NCI-H1436 (cell line): ENCODE measurements at regions not wholly inside any gene's neighbourhood (a gene's known extent, or its start where the extent isn't known, plus 50 kb on each side); places are given as distances from the start of the nearest gene placed in this dataset.
"Not testable (repeated sequence)": the region's sequence is repeated elsewhere in the genome, so short reads cannot be mapped to it uniquely, and the experiment has no call there.

Experiments
- DNase-seq: peaks from one replicate; lab custom pipeline; 2025; lab: John Stamatoyannopoulos, UW

DNA sequence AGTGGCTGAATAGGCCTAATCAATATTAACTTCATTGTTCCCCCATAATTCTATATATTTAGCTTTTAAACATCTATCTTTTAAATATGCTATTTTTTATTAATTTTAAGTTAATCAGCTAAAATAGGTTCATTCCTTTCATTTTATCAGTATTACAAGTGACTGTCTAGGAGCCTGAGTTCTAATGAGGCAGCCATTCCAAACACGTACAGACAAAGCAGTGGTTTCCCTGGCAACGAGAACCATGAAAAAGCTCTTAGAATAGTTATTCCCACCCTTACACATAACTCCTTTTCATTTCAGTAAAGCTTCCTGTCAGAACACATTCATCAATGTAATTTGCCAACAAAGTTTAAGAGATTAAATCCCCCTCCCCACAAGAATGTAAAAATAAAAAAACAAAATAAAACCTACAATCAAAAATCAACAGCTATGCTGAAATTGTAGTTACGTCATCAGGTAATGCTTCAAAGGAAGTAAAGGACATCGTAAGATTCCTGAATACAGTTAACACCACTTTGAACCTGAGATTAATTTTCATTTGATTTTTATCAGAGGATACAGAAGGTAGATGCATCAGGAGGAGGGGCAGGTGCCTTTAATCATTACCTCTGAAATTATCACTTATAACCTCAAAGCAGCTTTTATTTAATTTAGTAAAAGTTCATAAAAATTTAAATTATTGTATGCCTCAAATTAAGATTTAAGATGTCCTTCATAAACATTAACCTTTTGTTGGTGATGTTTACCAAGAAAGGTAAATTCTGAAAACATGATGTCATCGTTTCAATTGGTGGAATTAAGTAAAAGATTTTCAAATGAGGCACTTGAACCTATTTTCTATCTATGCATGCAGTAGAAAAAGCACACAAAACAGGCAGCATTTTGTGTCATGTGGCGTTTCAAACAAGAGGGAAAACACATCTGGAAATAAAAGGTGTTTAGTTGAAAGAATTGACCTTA lies 967.2 kb upstream of the FOXG1 start:
- not testable (repeated sequence) for DNase-seq

DNA sequence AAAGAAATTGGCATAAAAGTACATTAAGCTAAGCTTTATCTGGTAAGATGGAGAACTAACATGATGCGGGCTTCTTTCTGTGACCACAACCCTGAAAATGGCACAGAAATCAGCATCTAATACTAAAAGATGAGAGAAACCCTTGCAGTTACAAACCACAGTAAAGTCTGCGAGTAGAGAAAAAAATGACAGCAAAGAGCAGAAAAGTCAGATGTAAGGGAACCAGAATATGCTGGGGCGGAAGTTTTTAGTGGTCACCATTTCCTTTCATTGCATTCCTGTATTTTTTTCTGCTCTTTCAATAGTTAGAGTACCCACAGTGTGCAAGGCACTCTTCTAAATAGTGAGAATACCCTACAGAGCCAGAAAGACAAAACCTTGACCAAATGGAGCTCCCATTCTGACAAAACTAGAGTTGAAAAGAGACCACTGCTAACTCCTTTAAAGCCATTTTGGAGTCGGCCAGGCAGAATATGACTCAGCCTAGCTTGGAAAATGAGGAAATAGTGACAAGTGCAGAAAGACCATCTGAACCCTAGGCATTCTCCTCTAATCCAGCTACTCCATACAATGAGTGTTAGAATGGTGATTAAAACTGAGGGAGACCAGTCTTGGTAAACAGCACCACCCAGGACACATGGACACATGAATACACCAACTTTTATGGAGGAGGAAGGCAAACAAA lies 948.7 kb upstream of the FOXG1 start:
- DNase-seq, result not testable (repeated sequence)

DNA sequence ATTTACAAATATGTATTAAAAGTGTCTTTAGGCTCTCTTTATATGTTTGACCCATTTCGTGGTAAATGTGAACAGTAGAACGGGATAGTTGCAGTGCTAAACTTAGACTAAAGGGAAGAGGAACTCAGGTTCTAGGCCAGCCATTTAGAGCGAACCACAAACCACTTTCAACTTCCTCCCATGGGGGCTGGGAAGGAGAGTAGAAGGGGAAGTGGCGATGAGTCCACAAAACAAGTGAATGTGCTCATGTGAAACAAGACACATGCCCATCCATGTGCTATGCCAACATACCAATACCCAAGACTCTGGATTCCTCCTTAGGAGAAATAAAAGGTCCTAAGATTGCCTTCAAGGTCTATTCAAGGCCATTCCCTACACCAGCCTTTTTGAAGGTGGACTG lies 940.4 kb upstream of the FOXG1 start:
- not testable (repeated sequence) for DNase-seq

DNA sequence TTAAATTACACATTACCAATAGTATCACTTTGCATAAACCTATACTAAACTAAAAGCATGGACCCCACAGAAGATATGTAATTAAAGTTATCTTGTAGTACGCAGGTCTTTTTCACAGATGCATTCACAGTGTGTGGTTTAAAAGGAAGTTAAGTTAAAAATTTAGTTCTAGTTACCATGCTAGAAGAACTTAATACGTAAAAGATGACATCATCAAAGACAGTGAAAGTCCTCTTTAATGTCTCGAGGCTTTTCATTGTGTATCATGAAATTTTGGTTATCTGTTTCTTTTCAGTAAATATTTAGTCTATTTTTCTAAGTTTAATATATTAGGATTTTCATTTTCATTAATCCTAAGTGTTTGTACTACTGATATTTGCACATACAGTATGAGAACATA lies 934.6 kb upstream of the FOXG1 start:
- DNase-seq, result not testable (repeated sequence)

DNA sequence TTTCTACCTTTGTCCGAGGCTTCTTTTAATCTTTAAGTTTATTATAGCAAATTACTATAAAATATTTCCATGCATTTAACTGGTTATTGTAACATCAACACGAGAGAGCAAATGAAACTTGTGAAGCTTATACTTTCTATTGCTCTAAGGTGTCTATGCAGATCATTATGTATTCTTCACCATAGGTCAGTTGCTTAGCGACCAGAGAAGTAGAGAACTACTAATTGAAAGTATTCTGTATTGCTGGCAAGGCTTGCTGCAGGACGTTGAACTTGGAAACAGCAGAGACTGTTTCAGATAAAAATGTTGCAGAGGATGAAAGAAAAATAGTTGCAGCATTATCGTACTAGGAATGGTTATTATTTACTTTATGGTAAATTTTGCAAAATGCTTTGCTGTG lies 933.6 kb upstream of the FOXG1 start:
- not testable (repeated sequence) for DNase-seq

DNA sequence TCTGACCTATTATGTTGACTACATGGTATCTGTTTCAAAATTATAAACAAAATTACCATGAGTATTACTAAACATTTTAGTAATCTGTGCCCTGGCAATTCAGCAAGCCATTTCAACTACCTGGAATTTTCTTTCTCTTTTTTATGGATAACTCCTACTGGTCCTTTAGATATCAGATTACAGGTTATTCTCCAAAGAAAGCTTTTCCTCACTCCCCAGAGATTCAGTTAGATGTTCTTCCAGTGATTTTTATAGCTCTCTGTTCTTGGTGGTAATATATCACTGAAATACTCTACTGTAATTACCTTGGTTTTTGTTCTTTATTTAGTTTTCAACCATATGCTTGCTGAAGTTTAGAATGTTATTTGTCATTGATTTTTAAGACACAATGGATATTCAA lies 930.2 kb upstream of the FOXG1 start:
- DNase-seq, result no peak

DNA sequence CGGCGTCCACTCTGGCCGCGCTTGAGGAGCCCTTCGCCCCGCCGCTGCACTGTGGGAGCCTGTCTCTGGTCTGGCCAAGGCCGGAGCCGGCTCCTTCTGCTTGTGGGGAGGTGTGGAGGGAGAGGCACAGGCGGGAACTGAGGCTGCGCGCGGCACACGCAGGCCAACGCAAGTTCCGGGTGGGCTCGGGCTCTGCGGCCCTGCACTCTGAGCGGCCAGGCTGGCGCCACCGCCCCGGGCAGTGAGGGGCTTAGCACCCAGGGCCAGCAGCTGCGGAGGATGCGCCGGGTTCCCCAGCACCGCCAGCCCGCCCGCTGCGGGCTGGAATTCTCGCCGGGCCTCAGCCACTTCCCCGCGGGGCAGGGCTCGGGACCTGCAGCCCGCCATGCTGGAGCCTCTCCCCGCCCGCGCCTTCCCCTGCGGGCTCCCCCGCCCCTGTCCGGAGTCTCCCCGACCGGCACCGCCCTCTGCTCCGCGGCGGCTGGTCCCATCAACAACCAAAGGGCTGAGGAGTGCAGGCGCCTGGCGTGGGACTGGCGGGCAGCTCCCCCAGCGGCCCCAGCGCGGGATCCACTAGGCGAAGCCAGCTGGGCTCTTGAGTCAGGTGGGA lies 921.2 kb upstream of the FOXG1 start:
- no peak for DNase-seq

DNA sequence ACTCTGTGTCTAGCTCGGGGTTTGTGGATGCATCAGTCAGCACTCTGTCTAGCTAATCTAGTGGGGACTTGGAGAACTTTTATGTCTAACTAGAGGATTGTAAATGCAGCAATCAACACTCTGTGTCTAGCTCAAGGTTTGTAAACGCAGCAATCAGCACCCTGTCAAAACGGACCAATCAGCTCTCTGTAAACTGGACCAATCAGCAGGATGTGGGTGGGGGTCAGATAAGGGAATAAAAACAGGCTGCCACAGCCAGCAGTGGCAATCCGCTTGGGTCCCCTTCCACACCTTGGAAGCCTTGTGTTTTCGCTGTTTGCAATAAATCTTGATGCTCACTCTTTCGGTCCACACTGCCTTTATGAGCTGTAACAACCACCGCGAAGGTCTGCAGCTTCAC lies 920.7 kb upstream of the FOXG1 start:
- DNase-seq, result no peak

DNA sequence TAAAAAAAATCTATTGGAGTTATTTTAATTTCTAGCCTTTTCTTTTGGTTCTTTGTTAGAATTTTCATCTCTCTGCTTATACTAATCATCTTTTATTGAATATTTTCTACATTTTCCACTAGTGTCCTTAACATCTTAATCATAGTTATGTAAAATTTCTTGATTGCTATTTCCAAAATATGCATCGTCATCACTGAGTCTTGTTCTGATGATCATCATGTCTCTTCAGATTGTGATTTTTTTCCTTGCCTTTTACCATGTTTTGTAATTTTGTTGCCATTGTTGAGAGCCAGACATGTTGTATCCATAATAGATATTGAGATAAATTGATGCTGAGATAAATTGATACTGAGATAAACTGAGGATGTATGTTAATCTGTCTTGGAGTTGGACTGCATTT lies 919.1 kb upstream of the FOXG1 start:
- DNase-seq, result not testable (repeated sequence)

DNA sequence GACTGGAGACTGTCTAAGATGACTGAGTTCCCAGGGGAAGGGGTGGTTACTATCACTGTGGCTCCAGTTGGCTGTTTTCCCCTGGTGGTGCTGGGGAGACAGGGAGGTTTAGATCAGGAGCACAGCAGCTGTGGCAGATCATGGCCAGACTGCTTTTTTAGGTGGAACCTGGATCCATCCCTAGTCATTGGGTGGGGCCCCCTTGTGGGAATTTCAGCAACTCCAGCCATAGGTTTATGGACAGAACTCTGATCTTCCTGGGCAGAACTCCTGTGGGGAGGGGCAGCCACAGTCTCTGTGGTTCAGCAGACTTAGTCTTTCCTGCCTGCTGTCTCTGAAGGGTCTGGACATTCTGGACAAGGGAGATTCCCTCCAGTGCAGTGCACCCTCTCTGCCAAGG lies 917.4 kb upstream of the FOXG1 start:
- DNase-seq, result not testable (repeated sequence)

DNA sequence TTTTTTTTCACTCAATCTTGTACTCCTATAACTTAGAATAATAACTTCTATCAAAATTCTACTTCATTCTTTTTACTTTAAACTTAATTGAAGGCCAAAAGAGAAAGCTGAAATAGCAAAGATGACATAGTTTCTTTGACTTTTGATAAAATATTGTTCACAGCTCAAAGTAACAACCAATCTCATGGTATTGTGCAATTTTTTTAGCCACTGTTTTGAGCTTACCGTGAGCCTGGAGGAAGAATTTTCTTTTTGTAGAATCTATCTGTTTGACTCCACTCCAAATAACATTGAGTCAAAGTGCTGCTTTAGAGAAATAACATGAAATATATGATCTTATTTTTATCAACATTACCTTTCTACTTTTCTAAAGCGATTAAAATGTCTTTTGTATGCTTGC lies 903.9 kb upstream of the FOXG1 start:
- DNase-seq, result no peak

DNA sequence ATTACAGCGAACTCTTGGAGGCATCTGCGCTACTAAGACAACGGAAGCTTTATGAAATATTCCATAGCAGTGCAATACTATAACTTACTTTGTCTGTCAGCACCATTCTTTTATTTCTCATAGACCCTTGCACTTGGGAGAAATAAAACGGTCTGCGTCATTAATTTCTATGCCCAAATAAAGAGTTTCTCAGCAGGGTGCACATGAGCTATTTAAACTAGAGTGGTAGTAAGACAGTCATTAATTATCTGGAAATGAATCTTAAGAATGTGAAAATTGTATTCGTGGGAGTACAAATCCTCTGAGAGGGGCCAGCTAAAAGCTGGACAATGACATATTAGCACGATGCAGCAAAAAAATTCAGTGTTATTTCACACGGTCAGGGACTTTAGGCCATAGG lies 903.4 kb upstream of the FOXG1 start:
- DNase-seq, result no peak

DNA sequence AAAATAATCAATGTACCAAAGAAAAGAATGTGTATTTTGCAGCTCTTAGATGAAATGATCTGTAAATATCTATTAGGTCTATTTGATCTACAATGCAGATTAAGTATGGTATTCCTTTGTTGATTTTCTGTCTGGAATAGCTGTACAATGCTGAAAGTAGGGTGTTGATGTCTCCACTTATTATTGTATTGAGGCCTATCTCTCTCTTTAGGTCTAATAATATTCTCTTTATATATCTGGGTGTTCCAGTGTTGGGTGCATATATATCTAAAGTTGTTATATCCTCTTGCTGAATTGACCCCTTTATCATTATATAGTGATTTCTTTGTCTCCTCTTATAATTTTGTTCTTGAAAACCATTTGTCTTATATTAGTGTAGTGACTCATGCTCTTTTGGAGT lies 885.5 kb upstream of the FOXG1 start:
- DNase-seq, result no peak

DNA sequence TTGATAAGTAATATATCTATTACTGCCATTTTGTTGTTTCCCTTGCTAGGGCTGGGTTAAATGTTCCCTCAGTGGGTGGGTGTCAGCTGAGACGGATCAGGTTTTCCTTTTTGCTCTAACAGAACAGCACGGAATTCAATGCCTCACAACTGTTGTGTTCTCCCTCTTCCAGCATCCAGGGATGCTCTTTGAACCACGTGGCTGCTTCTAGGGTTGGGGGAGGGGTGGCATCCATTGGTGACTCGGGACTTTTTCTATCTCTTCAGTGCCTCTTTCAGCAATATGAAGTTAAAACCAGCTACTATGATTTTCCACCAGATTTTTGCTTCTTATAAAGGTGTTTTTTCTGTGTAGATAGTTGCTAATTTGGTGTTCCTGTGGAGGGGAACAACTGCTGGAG lies 884.9 kb upstream of the FOXG1 start:
- no peak for DNase-seq

DNA sequence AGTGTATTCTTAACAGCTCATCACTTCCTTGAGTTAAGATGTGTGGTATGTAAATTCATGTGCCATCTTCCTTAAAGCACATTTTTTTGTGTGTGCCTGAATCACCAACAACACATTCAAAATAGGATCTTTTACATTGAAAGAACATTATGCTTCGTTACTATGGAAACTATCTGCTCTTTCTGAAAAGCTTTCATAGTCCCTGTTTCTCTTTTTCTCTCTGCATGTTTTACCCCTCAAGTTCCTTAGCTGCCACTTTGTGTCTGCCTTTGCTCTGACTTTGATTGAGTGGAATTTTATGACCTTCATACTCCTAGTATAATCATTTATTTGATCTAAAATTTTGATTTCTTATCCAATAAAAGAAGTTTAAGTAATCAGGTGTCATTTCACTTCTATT lies 880.3 kb upstream of the FOXG1 start:
- DNase-seq, result no peak

DNA sequence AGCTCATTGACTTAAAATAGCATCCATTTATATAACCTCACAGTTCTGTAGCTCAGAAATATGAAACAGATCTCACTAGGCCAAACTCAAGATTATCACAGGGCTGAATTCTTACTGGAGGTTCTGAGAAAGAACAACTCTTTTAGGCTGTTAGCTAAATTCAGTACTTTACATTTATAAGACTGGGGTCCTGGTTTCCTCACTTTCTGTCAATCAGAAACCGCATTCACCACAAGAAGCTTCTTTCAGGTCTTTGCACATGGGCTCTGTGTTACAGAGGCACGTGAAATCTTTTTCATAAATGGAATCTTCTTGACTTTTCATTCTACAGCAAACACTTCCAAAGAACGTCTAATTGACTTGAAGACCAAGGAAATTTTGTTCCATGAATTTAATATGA lies 876.3 kb upstream of the FOXG1 start:
- DNase-seq, result no peak

DNA sequence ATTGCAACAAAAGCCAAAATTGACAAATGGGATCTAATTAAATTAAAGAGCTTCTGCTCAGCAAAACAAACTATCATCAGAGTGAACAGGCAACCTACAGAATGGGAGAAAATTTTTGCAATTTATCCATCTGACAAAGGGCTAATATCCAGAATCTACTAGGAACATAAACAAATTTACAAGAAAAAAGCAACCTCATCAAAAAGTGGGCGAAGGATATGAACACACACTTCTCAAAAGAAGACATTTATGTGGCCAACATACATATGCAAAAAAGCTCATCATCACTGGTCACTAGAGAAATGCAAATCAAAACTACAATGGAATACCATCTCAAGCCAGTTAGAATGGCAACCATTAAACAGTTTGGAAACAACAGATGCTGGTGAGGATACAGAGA lies 858.1 kb upstream of the FOXG1 start:
- not testable (repeated sequence) for DNase-seq

DNA sequence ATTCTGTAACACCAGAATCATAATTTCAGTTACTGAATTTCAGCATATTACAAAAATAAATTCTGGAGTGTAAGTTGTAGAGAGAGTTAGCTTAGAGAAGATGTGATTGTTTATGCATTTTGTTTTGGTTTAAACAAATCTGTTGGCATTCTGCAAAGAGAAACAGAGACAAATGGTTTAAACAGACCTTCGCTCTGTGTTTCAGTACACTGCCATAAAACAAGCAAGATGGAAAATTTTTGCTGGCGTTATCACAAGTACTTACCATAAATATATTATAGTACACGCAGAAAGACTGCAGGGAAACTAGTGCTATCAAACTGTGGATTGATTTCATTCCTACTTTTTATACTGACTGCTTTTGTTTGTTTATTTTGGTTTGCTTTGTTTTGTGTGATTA lies 850.3 kb upstream of the FOXG1 start:
- no peak for DNase-seq

DNA sequence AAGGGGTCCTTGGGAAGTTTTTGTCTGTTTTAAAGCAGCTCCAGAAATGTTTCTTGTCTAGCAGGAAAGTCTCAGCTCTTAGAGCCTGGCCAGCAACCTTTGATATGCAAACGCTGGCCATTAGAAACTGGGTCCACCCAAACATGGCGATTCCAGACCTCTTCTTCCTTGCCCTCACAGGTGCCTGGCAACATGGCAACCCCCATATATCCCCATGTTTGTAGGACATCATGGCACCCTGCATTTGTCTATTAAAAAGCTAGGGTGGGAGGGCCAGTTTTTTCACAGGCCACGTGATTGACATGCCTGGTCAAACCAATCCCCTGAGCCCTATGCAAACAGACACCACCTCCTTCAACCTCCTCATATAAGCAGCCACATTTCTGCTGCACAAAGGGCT lies 848.7 kb upstream of the FOXG1 start:
- no peak for DNase-seq

DNA sequence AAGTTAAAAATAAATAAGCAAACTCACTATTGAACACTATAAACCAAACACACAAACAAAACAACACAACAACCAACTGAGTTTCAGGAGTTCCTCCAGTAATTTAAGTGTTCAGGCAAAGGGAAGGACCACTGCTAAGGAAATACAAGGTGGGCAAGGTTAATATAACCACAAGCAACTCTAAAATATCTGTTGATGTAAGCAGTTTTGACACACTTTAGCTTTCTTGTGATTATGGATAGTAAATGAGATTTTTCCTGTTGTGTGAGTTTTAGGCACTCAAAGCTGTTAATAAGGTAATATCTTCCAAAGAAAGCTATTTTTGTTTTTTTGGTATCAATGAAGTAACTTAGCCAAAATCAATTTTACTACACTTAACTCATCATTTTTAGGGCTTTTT lies 839.1 kb upstream of the FOXG1 start:
- no peak for DNase-seq

DNA sequence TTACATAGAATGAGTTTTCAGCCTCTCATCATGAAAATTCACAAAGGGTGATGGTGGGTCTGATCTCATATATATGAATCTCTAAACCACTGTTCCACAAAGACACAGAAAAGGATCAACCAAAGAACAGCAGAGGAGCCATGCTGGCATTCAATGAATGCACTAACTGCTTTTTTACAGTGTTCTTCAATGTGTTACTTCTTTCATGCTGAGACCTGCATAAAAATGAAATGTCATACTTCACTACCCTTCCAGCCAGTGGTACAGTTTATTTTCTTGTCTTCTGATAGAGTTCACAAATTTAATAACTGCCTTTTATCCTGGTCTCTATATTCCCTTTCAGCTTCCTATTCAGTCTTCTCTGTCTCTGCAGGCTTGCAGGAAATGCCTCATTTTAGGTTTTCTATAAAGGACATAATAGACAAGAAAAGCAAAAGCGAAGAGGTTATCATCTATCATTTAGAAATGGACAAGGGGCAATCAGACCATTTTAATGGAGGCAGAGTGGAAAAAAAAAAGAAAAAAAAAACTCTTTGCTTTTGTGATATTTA lies 836.7 kb upstream of the FOXG1 start:
- DNase-seq, result peak; percentile 72

DNA sequence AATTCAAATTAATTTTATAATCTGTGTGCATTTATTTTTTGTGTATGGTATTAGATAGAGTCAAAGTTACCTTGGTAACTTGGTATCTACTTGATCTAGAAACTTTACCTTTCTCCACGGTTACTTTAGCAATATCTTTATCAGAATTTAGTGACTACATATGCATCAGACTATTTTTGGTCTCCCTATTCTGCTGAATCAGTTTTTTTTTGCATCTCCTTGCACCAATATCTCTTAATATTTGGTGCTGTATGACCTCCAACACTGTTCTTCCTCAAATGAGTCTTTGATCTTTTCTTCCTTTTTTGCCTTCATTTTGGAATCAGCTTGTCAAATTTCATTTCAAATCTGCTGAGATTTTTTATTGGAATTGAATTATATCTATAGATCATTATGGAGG lies 828.2 kb upstream of the FOXG1 start:
- no peak for DNase-seq

DNA sequence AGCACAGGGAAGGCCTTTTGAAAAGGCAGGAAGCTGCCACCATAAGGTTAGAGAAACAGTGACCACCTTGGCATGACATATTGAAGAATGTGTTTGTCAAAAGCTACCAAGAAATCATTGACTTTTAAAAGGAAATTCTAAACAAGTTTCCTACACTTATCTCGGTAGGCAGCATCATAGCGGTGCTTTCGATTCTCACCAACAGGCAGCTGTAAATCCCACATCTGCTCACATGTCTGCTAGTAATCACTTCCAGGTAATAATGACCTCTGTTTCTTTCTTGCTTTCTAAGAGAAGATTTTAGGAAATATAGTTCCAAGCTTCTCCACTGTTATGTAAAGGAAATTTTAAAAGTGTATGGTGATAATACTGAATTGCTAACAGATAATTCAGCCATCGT lies 821.1 kb upstream of the FOXG1 start:
- no peak for DNase-seq
